SK-N-SH (cell line): ENCODE measurements at regions not wholly inside any gene's neighbourhood (a gene's known extent, or its start where the extent isn't known, plus 50 kb on each side); places are given as distances from the start of the nearest gene placed in this dataset.

Experiments
- CTCF ChIA-PET: fragments of 300-600, 350-600 bp; formaldehyde crosslinking; extraction: SDS; loops from one replicate; lab custom pipeline; 2021; lab: Yijun Ruan, JAX
- POLR2A ChIA-PET: fragments of 350-600 bp; sonication (Branson Sonifier 250); formaldehyde crosslinking; extraction: SDS; loops from one replicate; lab custom pipeline; 2020; ENCODE audit warnings: antibody characterized with exemption, inconsistent platforms; lab: Yijun Ruan, JAX
- DNase-seq: peaks from one replicate; pipeline ENCODE4 v3.0.0; 2012
- H2AFZ ChIP-seq: fragments of 200-600 bp; sonication (generic); 2 replicates; pipeline ENCODE4 v1.8.1; 2016; ENCODE audit warnings: antibody characterized with exemption, mild to moderate bottlenecking, low read depth
- H3F3A ChIP-seq: fragments of 200-600 bp; sonication (generic); replicated peaks from 2 replicates; pipeline ENCODE3; 2016; ENCODE audit warnings: antibody characterized with exemption, mild to moderate bottlenecking; ENCODE audit not compliant: insufficient read depth
- H3K27ac ChIP-seq, 2 experiments: fragments of 200-500 bp in 1 of 2; fragments of 200-600 bp in 1 of 2; sonication (Bioruptor generic) in 1 of 2; sonication (generic), shearing (Covaris generic) in 1 of 2; 2 replicates each; pipeline versions ENCODE4 v1.5.1 to v1.6.1; 2014 to 2016; ENCODE audit warnings: low read depth in 2 of 2, inconsistent platforms in 1 of 2, low read length in 1 of 2, mild to moderate bottlenecking in 1 of 2, mixed read lengths in 1 of 2
- H3K27me3 ChIP-seq: fragments of 200-600 bp; sonication (generic), shearing (Covaris generic); 2 replicates; pipeline ENCODE4 v1.6.1; 2016; ENCODE audit warnings: mixed run types; ENCODE audit not compliant: insufficient read depth
- H3K36me3 ChIP-seq, 2 experiments: fragments of 200-500 bp in 1 of 2; fragments of 200-600 bp in 1 of 2; sonication (Bioruptor generic) in 1 of 2; sonication (generic) in 1 of 2; replicated peaks in 1 of 2; 2 replicates each; pipeline versions ENCODE3 to v1.5.1; 2014 to 2016; ENCODE audit warnings: low read length in 1 of 2, mild to moderate bottlenecking in 1 of 2; ENCODE audit not compliant: insufficient read depth in 2 of 2, control insufficient read depth in 1 of 2
- H3K4me1 ChIP-seq, 2 experiments: fragments of 200-500 bp in 1 of 2; fragments of 200-600 bp in 1 of 2; sonication (Bioruptor generic) in 1 of 2; sonication (generic), shearing (Covaris generic) in 1 of 2; 2 replicates each; pipeline versions ENCODE4 v1.5.1 to v1.6.1; 2014 to 2016; ENCODE audit warnings: low read depth in 1 of 2, low read length in 1 of 2, mixed run types in 1 of 2; ENCODE audit not compliant: insufficient read depth in 2 of 2, control insufficient read depth in 1 of 2
- H3K4me2 ChIP-seq: fragments of 200-600 bp; sonication (generic), shearing (Covaris generic); 2 replicates; pipeline ENCODE4 v1.6.1; 2017; ENCODE audit warnings: mixed run types
- H3K4me3 ChIP-seq, 2 experiments: fragments of 200-500 bp in 1 of 2; fragments of 200-600 bp in 1 of 2; sonication (Bioruptor generic) in 1 of 2; sonication (generic), shearing (Covaris generic) in 1 of 2; 2 replicates each; pipeline versions ENCODE4 v1.5.1 to v1.8.1; 2014 to 2016; ENCODE audit warnings: low read depth in 2 of 2, inconsistent platforms in 1 of 2, low read length in 1 of 2, mild to moderate bottlenecking in 1 of 2, mixed read lengths in 1 of 2, moderate library complexity in 1 of 2
- H3K79me2 ChIP-seq: fragments of 200-600 bp; sonication (generic); 2 replicates; pipeline ENCODE4 v1.8.1; 2017; ENCODE audit warnings: mild to moderate bottlenecking; ENCODE audit not compliant: insufficient read depth
- H3K9ac ChIP-seq: fragments of 200-600 bp; sonication (generic); 2 replicates; pipeline ENCODE4 v1.6.1; 2017; ENCODE audit warnings: mixed run types
- H3K9me2 ChIP-seq: fragments of 200-600 bp; sonication (generic); 2 replicates; pipeline ENCODE4 v1.6.1; 2017; ENCODE audit warnings: mixed run types
- H3K9me3 ChIP-seq: fragments of 200-600 bp; sonication (generic); 2 replicates; pipeline ENCODE4 v1.6.1; 2017; ENCODE audit warnings: mixed run types, mild to moderate bottlenecking, moderate library complexity
- H4K20me1 ChIP-seq: fragments of 200-600 bp; sonication (generic); 2 replicates; pipeline ENCODE4 v1.6.1; 2017; ENCODE audit warnings: mild to moderate bottlenecking, mixed run types; ENCODE audit not compliant: insufficient read depth
- ELF1 ChIP-seq: IDR thresholded peaks from 2 replicates; pipeline ENCODE4 v1.4.0; 2012
- EZH2phosphoT487 ChIP-seq: fragments of 200-600 bp; sonication (generic); IDR thresholded peaks from 2 replicates; pipeline ENCODE4 v1.6.1; 2017; ENCODE audit warnings: low read depth, mixed run types, mild to moderate bottlenecking, antibody characterized with exemption, moderate library complexity, borderline replicate concordance
- GABPA ChIP-seq: IDR thresholded peaks from 2 replicates; pipeline ENCODE4 v1.4.0; 2012; ENCODE audit warnings: low read depth, mild to moderate bottlenecking
- GATA2 ChIP-seq: sonication (generic); formaldehyde crosslinking; IDR thresholded peaks from 2 replicates; pipeline ENCODE4 v1.5.0; 2020; ENCODE audit warnings: mild to moderate bottlenecking, missing genetic modification reagents
- JUND ChIP-seq: IDR thresholded peaks from 2 replicates; pipeline ENCODE4 v1.4.0; 2012
- MEF2A ChIP-seq: IDR thresholded peaks from 2 replicates; pipeline ENCODE4 v1.4.0; 2012; ENCODE audit warnings: low read depth, borderline replicate concordance
- MXI1 ChIP-seq: IDR thresholded peaks from 2 replicates; pipeline ENCODE4 v1.6.1; 2012; ENCODE audit warnings: mild to moderate bottlenecking, low read depth, low read length, improper control_type of control experiment
- NRF1 ChIP-seq: IDR thresholded peaks from 2 replicates; pipeline ENCODE4 v1.6.1; 2012; ENCODE audit warnings: low read depth, mild to moderate bottlenecking, low read length
- POLR2AphosphoS5 ChIP-seq: IDR thresholded peaks from 2 replicates; pipeline ENCODE4 v1.6.1; 2012; ENCODE audit warnings: low read depth, low read length
- RCOR1 ChIP-seq: fragments of 150-350 bp; IDR thresholded peaks from 2 replicates; pipeline ENCODE4 v1.6.1; 2017; ENCODE audit warnings: antibody characterized with exemption, low read length
- RXRA ChIP-seq: IDR thresholded peaks from 2 replicates; pipeline ENCODE4 v1.4.0; 2012; ENCODE audit warnings: low read depth, mild to moderate bottlenecking, borderline replicate concordance
- TAF1 ChIP-seq: IDR thresholded peaks from 2 replicates; pipeline ENCODE4 v1.6.1; 2012; ENCODE audit warnings: low read depth, mild to moderate bottlenecking, low read length, moderate library complexity, borderline replicate concordance
- WGBS: methylation state at CpG from one replicate; pipeline ENCODE4 v1.1.6; 2017; ENCODE audit warnings: low lambda C conversion rate; 5-methylcytosine and 5-hydroxymethylcytosine counted together
- TF ChIP-seq, protein P1 (sequence below): IDR thresholded peaks from 2 replicates; pipeline ENCODE4; 2012
- TF ChIP-seq, protein P2 (sequence below): fragments of 150-350 bp; IDR thresholded peaks from 2 replicates; pipeline ENCODE4 v1.6.1; 2017; ENCODE audit warnings: antibody characterized with exemption, low read length, low read depth, borderline replicate concordance

DNA sequence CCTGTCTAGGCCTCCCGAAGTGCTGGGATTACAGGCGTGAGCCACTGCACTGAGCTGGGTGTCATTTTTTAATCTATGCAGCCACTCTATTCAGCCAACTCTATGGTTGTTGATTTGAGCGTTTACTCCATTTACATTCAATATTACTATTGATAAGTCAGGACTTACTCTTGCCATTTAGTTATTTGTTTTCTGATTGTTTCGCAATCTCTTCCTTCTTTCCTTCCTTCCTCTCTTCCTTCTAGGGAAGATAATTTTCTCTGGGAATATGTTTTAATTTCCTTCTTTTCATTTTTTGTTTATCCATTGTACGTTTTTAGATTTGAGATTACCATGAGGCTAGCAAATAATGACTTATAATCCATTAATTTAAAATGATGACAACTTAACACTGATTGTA is 2056.0 kb downstream of the OLFM4 start:
- H3K27me3 ChIP-seq = no peaks in the 10 kb centered on the region
- no peaks in the 10 kb centered on the region for H3K79me2 ChIP-seq
- no peaks in the 10 kb centered on the region for H3K4me1 ChIP-seq
- POLR2A ChIA-PET = no interaction called here
- H3K27ac ChIP-seq = no peak overlapping the region
- H3K9me3 ChIP-seq = no peaks in the 10 kb centered on the region
- no peak overlapping the region for H2AFZ ChIP-seq
- H3K36me3 ChIP-seq = no peaks in the 10 kb centered on the region
- H3F3A ChIP-seq = no peaks in the 10 kb centered on the region
- 31% methylated on average over 5 of the region's 5 CpGs for WGBS
- no peak overlapping the region for H3K9ac ChIP-seq
- H3K4me2 ChIP-seq = no peak overlapping the region
- TF ChIP-seq, protein P1, sequence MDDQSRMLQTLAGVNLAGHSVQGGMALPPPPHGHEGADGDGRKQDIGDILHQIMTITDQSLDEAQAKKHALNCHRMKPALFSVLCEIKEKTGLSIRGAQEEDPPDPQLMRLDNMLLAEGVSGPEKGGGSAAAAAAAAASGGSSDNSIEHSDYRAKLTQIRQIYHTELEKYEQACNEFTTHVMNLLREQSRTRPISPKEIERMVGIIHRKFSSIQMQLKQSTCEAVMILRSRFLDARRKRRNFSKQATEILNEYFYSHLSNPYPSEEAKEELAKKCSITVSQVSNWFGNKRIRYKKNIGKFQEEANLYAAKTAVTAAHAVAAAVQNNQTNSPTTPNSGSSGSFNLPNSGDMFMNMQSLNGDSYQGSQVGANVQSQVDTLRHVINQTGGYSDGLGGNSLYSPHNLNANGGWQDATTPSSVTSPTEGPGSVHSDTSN = no peak
- TF ChIP-seq ELF1 (no peak), MXI1 (no peak), JUND (no peak), RXRA (no peak), EZH2phosphoT487 (no peak), RCOR1 (no peak), TAF1 (no peak), NRF1 (no peak), GATA2 (CRISPR knock-in tag) (no peak), MEF2A (no peak)
- TF ChIP-seq, protein P2, sequence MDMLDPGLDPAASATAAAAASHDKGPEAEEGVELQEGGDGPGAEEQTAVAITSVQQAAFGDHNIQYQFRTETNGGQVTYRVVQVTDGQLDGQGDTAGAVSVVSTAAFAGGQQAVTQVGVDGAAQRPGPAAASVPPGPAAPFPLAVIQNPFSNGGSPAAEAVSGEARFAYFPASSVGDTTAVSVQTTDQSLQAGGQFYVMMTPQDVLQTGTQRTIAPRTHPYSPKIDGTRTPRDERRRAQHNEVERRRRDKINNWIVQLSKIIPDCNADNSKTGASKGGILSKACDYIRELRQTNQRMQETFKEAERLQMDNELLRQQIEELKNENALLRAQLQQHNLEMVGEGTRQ = no peak
- CTCF ChIA-PET = no interaction called here
- no peaks in the 10 kb centered on the region for H3K9me2 ChIP-seq
- DNase-seq = no peak
- no peaks in the 10 kb centered on the region for H4K20me1 ChIP-seq
- no peak overlapping the region for H3K4me3 ChIP-seq

DNA sequence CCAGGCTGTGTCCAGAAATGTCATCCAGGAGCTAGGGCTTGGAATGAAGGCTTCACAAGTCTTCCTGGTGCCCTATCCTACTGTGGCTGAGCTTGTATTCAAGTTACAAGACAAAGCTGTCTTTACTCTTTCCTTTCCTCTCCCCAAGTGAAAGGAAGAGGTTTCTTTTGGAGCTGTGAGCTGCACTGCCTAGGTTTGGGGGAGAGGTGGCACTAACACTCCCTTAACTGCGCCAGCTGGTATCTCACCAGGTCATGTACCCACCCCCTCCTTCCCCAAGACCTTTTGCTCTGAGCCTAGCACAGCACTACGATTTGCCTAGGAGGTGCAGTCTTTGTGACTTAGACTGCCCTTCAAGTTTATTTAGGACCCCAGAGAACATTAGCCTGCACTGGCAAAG is 2053.6 kb upstream of the PRR20A start:
- no peak for DNase-seq
- 0% methylated on average over 2 of the region's 2 CpGs for WGBS
- no peaks in the 10 kb centered on the region for H3F3A ChIP-seq
- H2AFZ ChIP-seq = no peak overlapping the region
- no peak overlapping the region for H3K27ac ChIP-seq
- H3K4me3 ChIP-seq = no peak overlapping the region
- TF ChIP-seq GABPA (no peak), NRF1 (no peak), POLR2AphosphoS5 (no peak)
- TF ChIP-seq, all 33 proteins: peak for 0
- Histone ChIP-seq H3K36me3 (no peaks in the 10 kb centered on the region), H3K4me1 (no peaks in the 10 kb centered on the region), H3K4me2 (no peak overlapping the region), H3K27me3 (no peaks in the 10 kb centered on the region), H3K79me2 (no peaks in the 10 kb centered on the region), H3K9ac (no peak overlapping the region), H3K9me3 (no peaks in the 10 kb centered on the region), H3K9me2 (no peaks in the 10 kb centered on the region), H4K20me1 (no peaks in the 10 kb centered on the region)
- CTCF ChIA-PET = no interaction called here
- POLR2A ChIA-PET = no interaction called here
